PFSK-1 (cell line): ENCODE measurements at regions not wholly inside any gene's neighbourhood (a gene's known extent, or its start where the extent isn't known, plus 50 kb on each side); places are given as distances from the start of the nearest gene placed in this dataset.

Source experiments
- POLR2AphosphoS5 ChIP-seq: IDR thresholded peaks from 2 replicates; pipeline ENCODE4 v1.6.1; 2012; ENCODE audit warnings: low read depth, mild to moderate bottlenecking, control low read depth, low read length, moderate library complexity
- REST ChIP-seq, 2 experiments: IDR thresholded peaks; 2 replicates each; pipeline versions ENCODE4 v1.6.1 to v1.8.0; 2011 to 2012; ENCODE audit warnings: low read depth in 2 of 2, low read length in 2 of 2, control low read depth in 1 of 2, inconsistent platforms in 1 of 2, mild to moderate bottlenecking in 1 of 2, moderate library complexity in 1 of 2; ENCODE audit not compliant: insufficient read depth in 1 of 2
- SIN3A ChIP-seq: IDR thresholded peaks from 2 replicates; pipeline ENCODE4 v1.6.1; 2012; ENCODE audit warnings: mild to moderate bottlenecking, low read length, moderate library complexity, borderline replicate concordance; ENCODE audit not compliant: insufficient read depth
- TAF1 ChIP-seq: IDR thresholded peaks from 2 replicates; pipeline ENCODE4 v1.6.1; 2012; ENCODE audit warnings: low read length, control low read depth, borderline replicate concordance; ENCODE audit not compliant: insufficient read depth

DNA sequence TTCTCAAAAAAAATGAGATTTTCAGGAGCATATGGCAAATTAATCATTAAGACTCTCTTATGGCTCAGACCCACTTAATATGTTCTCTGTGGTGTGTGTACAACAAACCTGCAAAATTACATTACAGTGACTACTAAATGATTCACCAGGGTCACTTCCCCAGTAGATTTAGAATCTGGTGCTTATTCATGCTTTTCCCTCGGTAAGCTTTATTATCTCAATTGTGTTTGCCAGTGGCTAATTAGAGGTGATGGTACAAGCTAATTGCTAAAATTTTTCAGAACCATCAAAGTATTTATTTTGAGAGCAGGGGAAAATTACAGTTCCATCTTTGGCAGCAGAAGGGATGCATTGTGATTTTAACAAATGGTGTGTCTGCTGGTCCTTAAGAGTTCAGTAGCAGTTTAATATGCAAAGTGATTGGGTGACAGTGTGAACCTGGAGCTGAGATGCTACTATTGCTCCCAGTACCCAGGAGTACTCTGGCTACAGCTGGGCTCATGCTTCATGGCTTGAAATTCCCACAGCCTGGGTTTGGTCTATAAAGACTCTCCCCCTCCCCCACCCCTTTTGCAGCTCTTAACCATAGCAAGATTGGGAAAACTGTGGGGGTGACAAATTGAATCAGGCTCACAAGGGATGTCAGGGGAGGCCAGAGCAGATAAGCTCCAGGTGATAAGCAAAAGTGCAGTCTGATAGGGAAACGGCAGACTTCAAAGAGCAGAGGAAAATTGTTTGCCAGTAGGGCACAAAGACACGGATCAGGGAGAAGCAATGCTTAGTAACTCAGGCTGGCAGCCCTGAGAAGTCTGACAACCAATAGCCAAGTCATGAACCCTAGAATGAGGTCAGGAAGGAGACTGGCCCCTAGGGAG is 92.8 kb upstream of the RAD23B start:
- TF ChIP-seq TAF1 (no peak), SIN3A (no peak), POLR2AphosphoS5 (no peak), REST (IDR thresholded peaks at IDR 0.05; ENCODE audit: insufficient read depth in 1 of 2, low read depth in 2 of 2, low read length in 2 of 2) (no peak)
